ACC112 (cell line): ENCODE measurements at regions not wholly inside any gene's neighbourhood (a gene's known extent, or its start where the extent isn't known, plus 50 kb on each side); places are given as distances from the start of the nearest gene placed in this dataset.

Source experiments
- H2AFZ ChIP-seq: fragments of 200-600 bp; sonication (generic); one replicate; pipeline ENCODE4 v1.6.0; 2017; ENCODE audit warnings: antibody characterized with exemption, low read length; ENCODE audit not compliant: unreplicated experiment
- H3K27ac ChIP-seq: fragments of 200-600 bp; sonication (generic); 2 replicates; pipeline ENCODE4 v1.5.1; 2014; ENCODE audit warnings: low read depth, mild to moderate bottlenecking, antibody characterized with exemption, low read length, moderate library complexity
- H3K27me3 ChIP-seq: fragments of 200-600 bp; sonication (generic); 2 replicates; pipeline ENCODE4 v1.6.1; 2014; ENCODE audit warnings: mild to moderate bottlenecking, antibody characterized with exemption, low read length, moderate library complexity, mixed read lengths; ENCODE audit not compliant: insufficient read depth
- H3K36me3 ChIP-seq: fragments of 200-600 bp; sonication (generic); 2 replicates; pipeline ENCODE4 v1.6.1; 2016; ENCODE audit warnings: mild to moderate bottlenecking, antibody characterized with exemption, low read length, moderate library complexity, mixed read lengths; ENCODE audit not compliant: insufficient read depth
- H3K4me1 ChIP-seq: fragments of 200-600 bp; sonication (generic); one replicate; pipeline ENCODE4 v1.6.1; 2016; ENCODE audit warnings: low read length, mixed read lengths; ENCODE audit not compliant: insufficient read depth, unreplicated experiment, control insufficient read depth
- H3K4me3 ChIP-seq: fragments of 200-600 bp; sonication (generic); 2 replicates; pipeline ENCODE4 v1.5.1; 2014; ENCODE audit warnings: mild to moderate bottlenecking, low read depth, low read length
- H3K79me2 ChIP-seq: fragments of 200-600 bp; sonication (generic); one replicate; pipeline ENCODE4 v1.6.0; 2016; ENCODE audit warnings: low read length; ENCODE audit not compliant: control insufficient read depth, unreplicated experiment, insufficient read depth

GRCh38 chr14:36083317-36083716, 93.2 kb downstream of the PTCSC3 start:
- Histone ChIP-seq H3K4me3 (no peak overlapping the region), H3K27me3 (peaks cover 15% of the 10 kb centered on the region), H2AFZ (no peak overlapping the region), H3K4me1 (no peaks in the 10 kb centered on the region), H3K36me3 (no peaks in the 10 kb centered on the region), H3K79me2 (no peaks in the 10 kb centered on the region), H3K27ac (no peak overlapping the region)

- Histone ChIP-seq H3K27me3 (peaks cover 24% of the 10 kb centered on the region), H2AFZ (no peak overlapping the region), H3K4me3 (no peak overlapping the region)
Observed at GRCh38 chr14:36078080-36078479, 98.4 kb downstream of the PTCSC3 start.

GRCh38 chr14:36076197-36076596, 100.3 kb downstream of the PTCSC3 start:
- Histone ChIP-seq H3K4me1 (no peaks in the 10 kb centered on the region), H3K36me3 (no peaks in the 10 kb centered on the region), H3K79me2 (no peaks in the 10 kb centered on the region), H2AFZ (no peak overlapping the region), H3K27me3 (peaks cover 30% of the 10 kb centered on the region), H3K27ac (no peak overlapping the region), H3K4me3 (no peak overlapping the region)

More at GRCh38 chr14:36078080-36078479, 98.4 kb downstream of the PTCSC3 start:
- Histone ChIP-seq H3K36me3 (no peaks in the 10 kb centered on the region), H3K79me2 (no peaks in the 10 kb centered on the region), H3K27ac (no peak overlapping the region), H3K4me1 (no peaks in the 10 kb centered on the region)

- no peaks in the 10 kb centered on the region for H3K36me3 ChIP-seq
- H3K4me1 ChIP-seq, result peaks cover 2% of the 10 kb centered on the region
- H3K4me3 ChIP-seq, result no peak overlapping the region
- H3K79me2 ChIP-seq, result no peaks in the 10 kb centered on the region
- no peak overlapping the region for H3K27ac ChIP-seq
- no peak overlapping the region for H2AFZ ChIP-seq
- H3K27me3 ChIP-seq, result peaks cover 37% of the 10 kb centered on the region
Observed at GRCh38 chr14:36075203-36075602, 101.3 kb downstream of the PTCSC3 start.

DNA sequence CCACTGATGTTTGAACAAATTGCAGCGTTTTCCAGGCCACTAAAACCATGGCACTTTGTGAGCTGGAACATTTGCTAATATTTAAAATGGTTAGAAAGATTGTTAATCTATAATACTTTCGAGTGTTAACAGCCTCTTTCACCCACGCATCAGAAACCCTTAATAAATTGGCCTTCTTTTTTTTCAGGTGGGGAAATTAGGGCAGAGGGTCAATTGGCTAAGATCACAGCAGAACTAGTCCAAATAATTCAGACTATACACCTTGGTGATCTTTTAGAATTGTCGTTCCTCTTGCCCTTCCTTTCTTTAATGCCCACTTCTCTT, 105.8 kb downstream of the PTCSC3 start:
- peaks cover 23% of the 10 kb centered on the region for H3K4me1 ChIP-seq
- H3K27me3 ChIP-seq, result peaks cover 20% of the 10 kb centered on the region
- H3K4me3 ChIP-seq, result no peak overlapping the region
- H3K27ac ChIP-seq, result no peak overlapping the region
- H3K36me3 ChIP-seq, result no peaks in the 10 kb centered on the region
- no peaks in the 10 kb centered on the region for H3K79me2 ChIP-seq
- no peak overlapping the region for H2AFZ ChIP-seq

DNA sequence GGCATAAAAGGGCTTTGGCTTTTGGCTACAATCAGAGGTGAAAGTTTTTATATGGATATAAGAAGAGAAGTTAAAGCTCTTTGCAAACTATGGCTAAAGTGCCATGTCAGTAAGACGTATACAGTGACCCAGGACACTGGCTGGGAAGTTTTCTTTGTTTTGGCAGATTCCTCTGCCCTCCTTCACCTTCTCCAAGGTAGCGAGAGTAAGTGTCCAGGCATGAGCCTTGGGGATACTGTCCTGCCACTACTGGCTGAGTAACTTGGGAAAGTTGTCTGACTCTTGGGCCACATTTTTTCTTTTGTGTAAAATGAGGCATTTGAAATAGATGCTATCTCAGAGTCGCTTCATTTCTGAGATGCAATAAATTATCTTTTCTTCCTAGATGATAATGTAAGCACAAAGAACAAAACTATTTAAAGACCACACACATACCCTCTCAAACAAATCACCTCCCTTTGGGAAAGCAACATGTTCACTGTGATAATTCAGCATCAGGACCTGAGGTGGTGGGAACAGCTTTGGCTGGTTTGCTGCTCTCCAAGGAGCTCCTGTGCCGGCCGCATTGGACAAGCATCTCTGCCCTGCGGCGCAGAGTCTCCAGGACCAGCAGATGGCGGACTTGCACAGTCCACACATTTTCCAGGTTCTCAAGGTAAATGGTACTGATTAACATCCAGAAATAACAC, 106.3 kb downstream of the PTCSC3 start:
- H3K4me1 ChIP-seq, result peaks cover 23% of the 10 kb centered on the region
- no peak overlapping the region for H3K27ac ChIP-seq
- H3K36me3 ChIP-seq, result no peaks in the 10 kb centered on the region
- no peak overlapping the region for H2AFZ ChIP-seq
- no peaks in the 10 kb centered on the region for H3K79me2 ChIP-seq
- H3K27me3 ChIP-seq, result peaks cover 24% of the 10 kb centered on the region
- H3K4me3 ChIP-seq, result no peak overlapping the region

GRCh38 chr14:36069535-36069900, 107.0 kb downstream of the PTCSC3 start:
- Histone ChIP-seq H3K27ac (peak overlapping the region; percentile 60), H3K79me2 (no peaks in the 10 kb centered on the region), H3K4me3 (peak overlapping the region; percentile 34), H3K4me1 (peaks cover 23% of the 10 kb centered on the region), H3K27me3 (peaks cover 29% of the 10 kb centered on the region), H2AFZ (no peak overlapping the region), H3K36me3 (no peaks in the 10 kb centered on the region)

DNA sequence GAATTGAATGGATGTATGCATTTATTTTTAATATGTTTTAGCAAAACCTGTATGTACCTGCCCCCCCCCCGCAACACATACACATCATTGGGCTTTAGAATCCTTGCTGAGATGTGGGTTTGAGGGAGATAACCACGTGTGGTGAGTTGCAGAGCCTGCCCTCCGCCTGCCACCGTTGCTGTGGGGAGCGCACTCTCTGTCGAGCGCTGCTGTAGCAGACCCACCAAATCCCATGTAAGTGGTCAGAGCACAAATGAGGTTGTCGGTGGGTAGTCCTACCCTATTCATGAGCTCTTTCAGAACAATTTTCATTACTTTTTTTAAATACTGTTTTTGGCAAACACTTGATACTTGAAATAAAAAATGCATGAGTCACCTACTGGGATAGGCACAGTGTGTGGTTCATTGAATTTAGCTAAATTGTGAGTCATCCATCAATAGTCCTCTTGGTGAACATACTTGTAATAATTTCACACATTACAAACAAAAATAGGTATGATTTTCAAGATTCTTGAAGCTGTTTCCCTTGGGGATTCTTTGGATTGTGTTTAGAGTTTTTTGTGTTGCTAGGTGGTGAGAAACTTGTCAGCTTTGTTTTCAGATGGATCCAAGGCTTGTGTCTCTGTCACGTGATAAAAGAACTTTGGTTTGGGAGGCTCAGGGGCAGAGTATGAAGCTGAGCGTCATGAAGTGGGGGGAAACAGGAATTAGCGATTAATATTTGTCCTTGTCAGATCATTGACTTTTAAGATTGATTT, 107.6 kb downstream of the PTCSC3 start:
- Histone ChIP-seq H3K4me1 (peaks cover 23% of the 10 kb centered on the region), H3K36me3 (no peaks in the 10 kb centered on the region), H3K27me3 (peaks cover 29% of the 10 kb centered on the region), H3K4me3 (peak overlapping the region; percentile 34), H3K27ac (peak overlapping the region; percentile 60), H3K79me2 (no peaks in the 10 kb centered on the region), H2AFZ (no peak overlapping the region)

DNA sequence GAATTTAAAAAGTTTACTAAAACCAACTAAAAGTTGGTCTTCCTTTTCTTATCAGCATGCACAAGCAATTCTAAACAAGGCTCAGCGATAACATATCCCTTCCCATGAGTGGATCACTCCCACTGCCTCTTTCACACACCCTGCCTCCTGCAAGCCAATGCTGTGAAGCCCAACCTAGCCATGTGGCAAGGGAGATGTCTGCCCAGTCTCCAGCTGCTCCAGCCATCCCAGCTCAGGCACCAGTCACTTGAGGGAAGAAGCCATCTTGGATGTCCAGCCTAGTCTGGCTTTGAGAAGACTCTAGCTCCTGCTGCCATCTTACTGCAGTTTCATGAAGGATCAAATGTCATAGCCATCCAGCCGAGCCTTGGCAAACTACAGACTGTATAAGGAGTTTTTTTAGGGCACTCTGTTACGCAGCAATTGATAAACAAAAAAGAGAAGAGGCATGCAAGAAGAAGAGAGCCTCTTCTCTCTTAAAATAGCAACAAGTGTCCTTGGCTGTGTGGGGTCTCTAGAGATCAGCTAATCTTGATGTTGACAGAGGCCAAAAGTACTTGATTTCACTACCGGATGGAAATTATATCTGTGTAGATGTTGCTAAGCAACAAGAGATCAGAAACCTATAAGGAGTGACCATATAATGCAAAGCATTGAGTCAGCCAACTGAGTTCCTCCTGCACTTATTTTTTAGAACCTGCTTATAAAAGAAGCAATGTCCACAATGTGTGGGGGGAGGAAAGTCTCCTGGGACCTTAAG, 108.9 kb downstream of the PTCSC3 start:
- H3K27ac ChIP-seq, result no peak overlapping the region
- H3K4me1 ChIP-seq, result peaks cover 23% of the 10 kb centered on the region
- no peaks in the 10 kb centered on the region for H3K36me3 ChIP-seq
- no peak overlapping the region for H2AFZ ChIP-seq
- no peak overlapping the region for H3K4me3 ChIP-seq
- H3K27me3 ChIP-seq, result peaks cover 36% of the 10 kb centered on the region
- H3K79me2 ChIP-seq, result no peaks in the 10 kb centered on the region

- no peak overlapping the region for H3K27ac ChIP-seq
- H3K79me2 ChIP-seq, result no peaks in the 10 kb centered on the region
- H3K27me3 ChIP-seq, result peaks cover 46% of the 10 kb centered on the region
- H2AFZ ChIP-seq, result no peak overlapping the region
- peaks cover 23% of the 10 kb centered on the region for H3K4me1 ChIP-seq
- H3K36me3 ChIP-seq, result no peaks in the 10 kb centered on the region
- H3K4me3 ChIP-seq, result no peak overlapping the region
Observed at GRCh38 chr14:36066636-36067035, 109.9 kb downstream of the PTCSC3 start.
